CD4-positive, alpha-beta T cell treated with Interleukin-17A for 1 hour (primary cell): ENCODE measurements at regions not wholly inside any gene's neighbourhood (a gene's known extent, or its start where the extent isn't known, plus 50 kb on each side); places are given as distances from the start of the nearest gene placed in this dataset.
"Not testable (repeated sequence)": the region's sequence is repeated elsewhere in the genome, so short reads cannot be mapped to it uniquely, and the experiment has no call there.

Source experiments
- DNase-seq: peaks from one replicate; pipeline ENCODE4 v3.0.0-alpha.2; 2020

DNA sequence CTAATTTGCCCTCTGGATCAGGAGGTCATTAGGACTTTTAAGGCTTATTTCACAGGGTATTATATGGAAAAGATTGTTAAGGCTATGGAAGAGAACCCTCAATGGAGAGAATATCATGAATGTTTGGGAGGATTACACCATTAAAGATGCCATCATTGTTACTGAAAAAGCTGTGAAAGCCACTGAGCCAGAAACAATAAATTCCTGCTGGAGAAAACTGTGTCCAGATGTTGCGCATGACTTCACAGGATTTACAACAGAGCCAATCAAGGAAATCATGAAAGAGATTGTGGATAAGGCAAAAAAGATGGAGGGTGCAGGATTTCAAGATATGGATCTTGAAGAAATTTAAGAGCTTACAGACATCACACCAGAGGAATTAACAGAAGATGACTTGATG lies 798.3 kb upstream of the SLC35B3 start:
- no peak for DNase-seq

DNA sequence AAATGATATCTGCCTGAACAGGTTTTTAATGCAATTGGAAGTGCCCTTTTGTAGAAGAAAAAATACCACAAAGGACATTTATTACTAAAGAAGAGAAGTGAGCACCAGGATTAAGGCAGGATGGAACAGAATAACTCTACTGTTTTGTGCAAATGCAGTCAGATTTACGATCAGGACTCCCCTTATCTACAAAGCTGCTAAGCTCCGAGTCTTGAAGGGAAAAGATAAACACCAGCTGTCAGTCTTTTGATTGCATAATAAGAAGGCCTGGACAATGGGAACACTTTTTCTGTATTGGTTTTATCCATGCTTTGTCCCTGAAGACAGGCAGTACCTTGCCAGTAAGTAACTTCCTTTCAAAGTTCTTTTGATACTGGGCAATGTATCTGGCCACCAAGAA lies 797.9 kb upstream of the SLC35B3 start:
- no peak for DNase-seq

DNA sequence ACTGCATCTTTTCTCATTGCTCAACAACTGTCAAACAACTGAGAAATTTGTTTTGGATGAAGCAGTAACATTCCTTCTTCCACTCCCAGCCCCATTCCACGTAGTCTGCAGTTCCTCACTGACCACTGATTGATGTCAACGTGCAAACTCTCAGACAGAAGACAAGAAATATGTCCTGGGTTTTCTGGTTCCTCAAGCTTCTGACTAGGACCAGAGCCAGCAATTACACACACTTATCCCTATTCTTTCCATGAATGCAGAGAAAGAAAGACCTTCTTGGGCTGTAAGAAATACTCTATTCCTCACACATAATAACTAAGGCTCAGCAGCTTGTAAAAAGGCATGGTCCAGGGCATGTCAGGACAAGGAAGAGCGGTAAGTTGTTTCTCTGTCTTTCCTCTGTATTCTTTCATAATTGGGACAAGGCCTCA lies 790.1 kb upstream of the SLC35B3 start:
- DNase-seq, result no peak

DNA sequence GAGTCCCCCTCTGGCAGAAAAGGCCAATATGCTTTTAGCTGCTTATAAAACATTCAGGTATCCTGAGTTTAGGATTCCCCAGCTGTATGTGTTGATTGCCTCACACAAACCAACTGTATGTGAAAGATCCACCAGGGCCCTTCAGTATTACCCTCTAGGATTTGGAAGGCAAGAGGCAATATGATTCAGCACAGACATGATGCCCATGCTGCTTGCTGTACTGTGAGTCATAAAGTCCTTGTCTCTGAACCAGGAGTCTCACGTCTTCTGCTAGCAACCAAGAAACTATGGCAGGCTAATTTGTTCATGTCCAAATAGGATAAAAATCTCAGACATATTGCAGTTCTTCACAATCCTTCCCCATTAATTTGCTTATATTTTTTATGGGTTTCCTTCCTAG lies 789.2 kb upstream of the SLC35B3 start:
- DNase-seq, result no peak

DNA sequence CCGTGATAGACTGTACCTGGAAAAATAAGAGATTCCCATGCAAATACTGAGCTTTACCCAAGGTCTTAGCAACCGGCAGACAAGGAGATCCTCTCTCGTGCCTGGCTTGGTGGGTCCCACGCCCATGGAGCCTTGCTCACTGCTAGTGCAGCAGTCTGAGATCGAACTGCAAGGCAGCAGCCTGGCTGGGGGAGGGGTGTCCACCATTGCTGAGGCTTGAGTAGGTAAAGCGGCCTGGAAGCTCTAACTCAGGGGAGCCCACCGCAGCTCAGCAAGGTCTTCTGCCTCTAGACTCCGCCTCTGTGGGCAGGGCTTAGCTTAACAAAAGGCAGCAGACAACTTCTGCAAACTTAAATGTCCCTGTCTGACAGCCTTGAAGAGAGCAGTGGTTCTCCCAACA lies 778.4 kb upstream of the SLC35B3 start:
- DNase-seq, result not testable (repeated sequence)

DNA sequence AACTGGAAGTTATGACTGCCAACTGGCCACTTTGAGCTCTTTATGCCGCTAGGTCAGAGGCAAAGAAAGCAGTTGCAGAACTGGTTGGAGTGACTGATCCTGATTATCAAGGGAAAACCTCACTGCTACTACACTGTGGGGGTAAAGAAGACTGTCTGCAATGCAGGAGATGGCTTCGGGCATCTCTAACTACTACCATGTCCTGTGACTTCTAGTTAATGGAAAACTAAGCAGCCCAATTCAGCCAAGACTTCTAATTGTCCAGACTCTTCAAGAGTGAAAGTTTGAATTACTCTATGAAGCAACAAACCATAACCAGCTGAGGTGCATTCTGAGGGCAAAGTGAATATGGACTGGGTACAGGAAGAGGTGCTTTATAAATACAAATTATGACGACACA lies 773.6 kb upstream of the SLC35B3 start:
- DNase-seq, result no peak

DNA sequence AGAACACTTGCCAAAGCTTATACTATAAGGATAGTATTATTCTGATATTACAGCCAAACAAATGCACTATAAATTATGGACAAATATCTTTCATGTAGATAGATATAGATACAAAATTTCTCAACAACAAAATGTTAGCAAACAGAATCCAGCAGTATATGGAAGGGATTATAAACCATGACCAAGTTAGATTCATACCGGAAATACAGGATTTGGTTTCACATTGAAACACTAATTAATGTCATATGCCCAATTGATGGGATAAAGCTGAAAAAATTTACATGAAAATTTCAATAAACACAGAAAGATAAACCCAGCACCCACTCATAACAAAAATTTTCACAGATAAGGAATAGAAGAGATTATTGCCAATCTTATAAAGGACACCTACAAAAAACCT lies 770.3 kb upstream of the SLC35B3 start:
- no peak for DNase-seq

DNA sequence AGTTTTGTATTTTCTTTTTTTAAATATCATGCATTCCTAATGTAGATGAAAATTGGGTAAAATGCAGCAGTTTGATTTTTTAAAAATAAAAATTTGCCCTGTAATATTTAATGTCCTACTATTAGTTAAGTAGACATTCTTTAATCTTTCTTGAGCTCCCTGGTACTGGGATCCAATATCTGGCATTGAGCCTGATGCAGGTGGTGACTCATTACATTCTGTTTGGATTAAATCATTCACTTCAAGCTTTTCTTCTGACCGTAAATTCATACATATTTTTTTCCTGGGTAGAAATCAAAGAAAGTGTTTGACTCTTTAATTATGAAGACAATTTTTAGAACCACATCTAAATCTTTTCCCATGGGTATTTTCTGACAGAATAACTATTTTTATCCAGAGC lies 768.8 kb upstream of the SLC35B3 start:
- no peak for DNase-seq

DNA sequence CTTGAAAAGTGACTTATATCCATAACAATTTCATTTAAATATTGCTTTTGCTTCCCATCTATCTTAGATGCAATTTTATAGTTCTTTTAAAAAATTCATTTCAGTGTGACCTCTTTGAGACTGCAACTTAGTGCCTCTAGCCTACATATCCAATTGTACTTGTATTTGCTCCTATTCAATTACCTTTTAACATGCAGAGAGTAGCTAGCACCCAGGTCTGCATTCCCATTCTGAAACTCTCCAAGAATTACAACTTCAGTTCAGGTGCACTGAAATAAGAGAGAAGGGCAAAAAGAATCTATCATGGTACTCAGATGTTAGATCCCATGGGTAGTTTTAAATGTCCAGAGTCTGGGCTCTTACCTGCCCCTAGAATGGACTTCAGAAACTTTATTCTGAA lies 765.4 kb upstream of the SLC35B3 start:
- DNase-seq, result no peak

DNA sequence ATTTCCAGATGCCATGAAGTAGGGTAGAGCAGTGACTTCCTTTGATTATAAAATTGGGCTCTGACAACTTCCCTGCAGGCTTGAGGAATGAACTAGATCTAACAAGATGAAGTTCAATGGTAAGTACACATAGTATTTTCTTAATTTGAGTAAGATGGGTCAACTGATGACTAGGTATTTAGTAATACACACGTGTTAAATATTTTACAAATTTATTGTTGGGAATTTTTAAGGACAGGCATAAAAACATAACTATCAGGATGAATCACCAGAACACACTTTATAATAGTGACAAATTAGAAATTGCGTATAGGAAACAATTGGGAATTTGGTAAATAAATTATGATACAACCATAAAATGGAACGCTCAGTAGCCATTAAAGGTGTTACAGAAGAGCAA lies 762.4 kb upstream of the SLC35B3 start:
- no peak for DNase-seq

DNA sequence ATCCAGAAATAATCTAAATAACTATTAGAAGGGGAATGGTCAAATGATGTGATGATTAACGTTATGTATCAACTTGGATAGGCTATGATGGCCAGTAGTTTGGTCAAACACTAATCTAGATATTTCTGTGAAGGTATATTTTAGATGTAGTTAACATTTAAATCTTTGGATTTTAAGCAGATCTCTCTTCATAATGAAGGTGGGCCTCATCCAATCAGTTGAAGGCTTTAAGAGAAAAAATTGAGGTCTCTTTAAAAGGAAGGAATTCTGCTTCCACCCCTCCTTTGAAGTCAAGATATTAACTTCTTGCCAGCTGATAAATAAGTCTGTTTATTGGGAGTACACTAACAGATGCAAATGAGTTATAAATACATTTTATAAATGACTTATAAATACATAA lies 760.0 kb upstream of the SLC35B3 start:
- no peak for DNase-seq

DNA sequence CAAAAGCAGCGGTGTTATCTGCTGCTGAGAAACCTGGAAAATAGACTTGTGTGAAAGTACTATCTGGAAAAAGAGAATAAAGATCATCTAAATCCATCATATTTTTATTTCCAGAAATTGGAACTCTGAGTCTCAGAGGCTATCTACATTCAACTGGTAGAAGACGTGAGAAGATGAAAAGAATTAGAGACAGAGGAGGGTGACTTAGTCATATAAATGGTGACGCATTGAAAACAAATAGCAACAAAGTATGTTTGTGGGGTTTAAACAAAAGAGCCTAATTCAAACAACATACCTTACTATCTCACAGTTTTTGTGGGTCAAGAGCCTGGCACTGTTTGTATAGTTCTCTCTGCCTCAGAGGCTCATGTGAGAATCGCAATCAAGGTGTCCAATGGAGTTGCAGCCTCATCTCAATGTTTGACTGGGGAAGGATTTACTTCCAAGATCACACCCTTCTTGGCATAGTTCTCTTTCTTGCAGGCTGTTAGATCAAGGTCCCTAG lies 757.1 kb upstream of the SLC35B3 start:
- DNase-seq, result no peak

DNA sequence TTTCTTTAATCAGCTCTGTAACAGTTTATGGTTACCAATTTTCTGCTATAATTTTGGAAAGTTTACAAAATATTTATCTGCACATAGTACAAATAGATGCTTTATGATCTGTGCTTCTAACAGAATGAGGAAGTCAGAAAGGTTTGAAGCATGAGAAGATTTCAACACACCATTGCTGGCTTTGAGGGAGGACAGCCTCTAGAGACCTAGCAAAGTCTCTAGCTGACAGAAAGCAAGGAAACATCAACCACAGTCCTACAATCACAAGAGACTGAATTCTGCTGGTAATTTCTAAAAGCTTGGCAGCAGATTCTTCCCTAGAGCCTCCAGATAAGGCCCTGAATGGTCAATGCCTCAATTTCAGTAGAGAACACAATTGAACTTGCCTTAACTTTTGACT lies 750.8 kb upstream of the SLC35B3 start:
- no peak for DNase-seq

DNA sequence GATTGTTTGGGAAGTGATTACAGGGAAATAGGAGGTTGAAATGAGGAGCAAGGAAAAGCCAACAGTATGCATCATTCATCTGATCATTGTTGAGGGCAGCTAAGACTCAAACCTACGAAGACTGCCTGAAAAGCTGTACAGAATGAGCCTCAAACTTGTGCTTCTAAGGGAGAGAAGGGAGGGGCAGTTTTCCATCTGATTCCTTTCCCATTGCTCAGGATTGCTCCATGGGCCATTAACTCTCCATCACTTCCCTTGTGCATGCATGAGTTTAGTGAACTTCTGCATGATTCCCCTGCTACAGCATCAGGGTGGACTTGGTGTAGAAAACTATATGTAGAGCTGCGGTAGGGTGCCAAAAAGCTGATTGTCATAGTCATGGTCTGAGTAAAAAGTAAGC lies 742.7 kb upstream of the SLC35B3 start:
- DNase-seq, result no peak

DNA sequence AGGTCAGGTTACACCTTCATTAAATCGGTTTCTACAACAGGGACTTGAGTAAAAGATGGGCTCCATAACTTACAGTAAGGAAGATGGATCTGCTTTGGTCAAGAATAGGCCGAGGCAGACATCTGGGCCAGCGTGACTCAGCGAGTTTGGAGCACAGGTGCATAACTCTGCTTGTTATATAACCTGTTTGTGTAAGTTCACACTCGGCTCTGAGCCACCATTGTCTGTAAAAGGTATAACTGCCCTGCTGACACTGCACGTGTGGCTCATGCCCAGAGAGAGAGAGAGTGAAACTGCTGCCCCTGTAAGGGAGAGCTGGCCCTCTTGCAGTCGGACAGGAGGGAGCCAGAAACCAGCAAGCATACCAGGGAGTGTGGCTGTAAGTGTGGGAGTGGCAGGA lies 737.9 kb upstream of the SLC35B3 start:
- DNase-seq, result no peak

DNA sequence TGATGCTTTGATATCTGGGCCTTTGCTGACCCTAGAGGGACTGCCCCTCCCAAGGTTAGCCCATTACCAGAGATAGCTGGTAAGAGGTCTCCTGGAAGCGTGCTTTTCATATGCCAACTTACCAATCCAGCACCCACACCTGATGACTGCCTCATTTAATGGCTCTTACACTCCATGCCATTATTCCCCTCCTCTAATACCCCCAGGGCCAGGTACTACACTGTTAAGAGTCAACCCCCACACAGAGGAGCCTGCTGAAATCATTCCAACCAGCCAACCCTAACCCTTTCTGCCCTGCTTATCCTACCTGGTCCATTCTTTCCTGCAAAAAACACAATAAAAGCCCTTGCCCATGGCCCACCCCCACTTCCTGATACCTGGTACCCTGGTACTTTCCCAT lies 736.8 kb upstream of the SLC35B3 start:
- no peak for DNase-seq

DNA sequence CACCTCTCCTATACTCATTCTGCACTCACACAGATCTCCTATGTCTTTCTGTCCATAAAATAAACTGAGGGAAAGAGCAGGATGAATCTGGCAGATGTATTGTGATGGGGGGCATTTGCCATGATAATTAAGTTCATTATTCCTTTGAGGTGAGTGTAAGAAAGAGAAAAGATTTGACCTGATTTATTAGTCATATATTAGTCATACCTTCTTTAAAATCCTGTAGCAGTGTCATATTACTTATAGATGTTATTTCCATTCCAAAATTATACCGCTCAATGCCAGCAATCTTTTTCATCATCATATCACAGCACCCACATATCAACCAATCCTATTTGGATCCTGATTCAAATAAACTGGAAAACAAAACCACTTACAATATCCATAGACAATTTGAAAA lies 733.3 kb upstream of the SLC35B3 start:
- DNase-seq, result no peak

DNA sequence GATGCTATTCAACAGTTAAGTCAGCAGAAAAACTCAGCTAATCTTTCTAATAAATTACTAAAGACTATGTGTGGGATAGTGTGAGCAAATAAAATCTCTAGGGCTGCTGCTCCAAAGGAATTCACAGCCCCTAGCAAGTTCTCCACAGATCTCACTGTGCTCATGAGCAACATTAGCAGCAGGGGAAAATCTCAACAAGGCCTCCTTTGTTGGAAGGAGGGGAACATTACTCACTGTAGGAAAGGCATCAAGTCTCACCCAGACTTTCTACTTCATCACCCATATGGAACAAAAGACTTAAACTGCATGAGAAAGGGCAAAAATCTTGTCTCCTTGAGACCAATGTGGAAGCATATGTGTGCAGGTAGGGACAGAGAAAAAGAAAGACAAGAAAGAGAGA lies 726.4 kb upstream of the SLC35B3 start:
- no peak for DNase-seq

DNA sequence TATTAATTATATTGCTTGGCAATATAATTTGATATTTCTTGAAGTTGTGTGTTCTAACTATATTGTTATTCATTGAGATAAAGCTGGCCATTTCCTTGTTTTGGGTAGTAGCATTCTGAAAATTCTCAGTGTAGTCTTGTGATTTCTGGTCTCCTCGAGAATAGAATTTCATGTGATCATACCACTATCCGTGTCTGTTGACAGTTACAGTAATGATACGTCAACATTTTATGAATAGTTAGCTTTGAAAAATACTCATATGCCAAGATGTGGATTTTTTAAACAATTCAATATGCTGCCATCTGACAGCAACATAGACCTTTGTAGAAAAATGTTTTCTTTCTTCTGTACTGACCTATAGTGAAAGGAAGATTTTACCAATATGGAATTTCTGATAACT lies 723.7 kb upstream of the SLC35B3 start:
- DNase-seq, result no peak

DNA sequence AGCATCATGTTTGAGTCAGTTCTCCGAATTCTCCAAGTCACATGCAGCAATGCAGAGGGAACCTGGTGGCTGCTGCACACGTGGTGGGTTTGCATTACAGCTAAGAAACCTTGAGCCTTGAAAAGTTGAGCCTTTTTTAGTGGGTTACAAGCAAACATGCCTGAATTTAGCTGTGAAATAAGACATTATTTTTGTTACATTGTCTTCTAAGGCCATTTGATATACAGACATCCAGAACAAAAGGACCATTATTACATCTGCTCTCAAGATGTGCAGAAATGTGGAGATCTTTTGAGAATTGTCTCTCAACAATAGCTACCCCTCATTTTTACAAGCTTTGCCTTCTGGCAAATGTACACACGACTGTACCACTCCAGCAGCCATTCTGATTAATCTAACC lies 720.5 kb upstream of the SLC35B3 start:
- DNase-seq, result no peak

DNA sequence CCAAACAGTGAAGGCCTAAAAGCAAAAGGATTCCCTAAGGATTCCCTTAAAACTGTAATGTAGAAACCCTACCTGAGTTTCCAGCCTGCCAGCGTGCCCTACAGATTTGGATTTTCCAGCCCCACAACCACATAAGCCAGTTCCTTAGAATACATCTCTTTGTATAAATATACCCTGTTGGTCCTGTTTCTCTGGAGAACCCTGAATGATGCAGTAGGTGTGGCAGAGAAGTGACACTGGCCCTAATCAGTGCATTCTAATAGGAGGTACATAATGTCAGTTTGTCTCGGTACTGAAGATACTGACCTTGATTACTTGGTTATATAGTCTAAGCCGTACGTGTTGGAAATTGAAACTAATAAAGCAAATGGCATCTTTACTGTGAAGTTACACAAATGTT lies 707.8 kb upstream of the SLC35B3 start:
- DNase-seq, result no peak

DNA sequence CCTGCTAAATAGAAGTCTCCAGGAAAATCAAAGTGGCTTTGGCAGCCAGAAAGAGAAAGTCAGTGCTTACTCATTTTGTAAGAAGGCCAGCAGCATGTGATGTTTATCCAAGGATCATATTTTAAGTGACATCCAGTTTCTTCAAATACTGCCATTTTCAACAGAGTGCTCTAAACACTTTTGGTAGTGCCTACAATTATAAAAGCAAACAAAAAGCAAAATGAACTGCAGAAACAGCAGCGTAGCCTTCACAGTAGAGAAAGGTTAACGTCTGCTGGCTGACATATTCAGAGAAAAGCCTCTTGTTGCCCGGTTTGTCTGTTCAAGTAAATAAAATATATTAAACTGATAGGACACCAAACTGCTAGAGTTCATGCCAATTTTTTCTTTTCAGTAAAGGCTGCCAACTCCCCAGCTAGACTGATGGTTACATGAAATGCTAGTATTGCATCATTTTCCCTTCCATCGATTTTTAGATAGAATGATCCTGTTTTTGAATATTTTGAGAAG lies 705.7 kb upstream of the SLC35B3 start:
- no peak for DNase-seq

DNA sequence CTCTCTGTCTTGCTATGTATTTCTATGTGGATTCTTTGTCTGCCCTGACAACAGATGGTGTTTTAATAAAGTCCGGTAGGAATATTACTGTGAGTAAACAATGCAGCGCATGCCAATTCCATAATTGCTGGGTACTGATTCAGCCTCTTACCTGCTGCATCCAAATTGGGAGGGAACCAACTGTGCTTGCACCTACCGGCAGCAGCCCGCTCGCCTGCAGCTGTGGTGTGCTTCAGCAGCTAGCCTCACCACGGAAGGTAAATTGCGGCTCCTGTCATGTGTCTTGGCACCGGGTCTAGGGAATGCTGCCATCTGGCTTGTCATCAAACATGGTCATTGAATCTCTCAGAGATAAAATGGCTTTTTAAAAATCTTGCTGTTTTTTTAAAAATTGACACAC lies 704.8 kb upstream of the SLC35B3 start:
- no peak for DNase-seq

DNA sequence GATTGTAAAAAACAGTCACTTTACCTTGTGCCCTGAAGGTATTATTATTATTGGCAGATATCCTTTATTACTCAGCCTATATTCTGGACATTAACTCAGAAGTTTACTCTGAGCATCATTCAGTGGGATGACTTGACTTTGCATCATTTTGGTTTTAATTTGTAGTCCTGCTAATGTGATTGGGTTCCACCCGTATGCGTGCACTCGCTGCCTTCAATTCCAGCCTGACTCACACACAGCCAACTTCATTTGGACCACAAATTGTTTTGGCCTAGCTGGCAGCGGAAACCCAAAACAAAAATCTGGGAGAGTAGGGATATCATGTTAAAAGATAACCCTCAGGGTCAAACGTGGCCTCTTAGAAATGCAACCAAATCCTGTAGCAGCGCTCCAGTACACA lies 704.4 kb upstream of the SLC35B3 start:
- no peak for DNase-seq

DNA sequence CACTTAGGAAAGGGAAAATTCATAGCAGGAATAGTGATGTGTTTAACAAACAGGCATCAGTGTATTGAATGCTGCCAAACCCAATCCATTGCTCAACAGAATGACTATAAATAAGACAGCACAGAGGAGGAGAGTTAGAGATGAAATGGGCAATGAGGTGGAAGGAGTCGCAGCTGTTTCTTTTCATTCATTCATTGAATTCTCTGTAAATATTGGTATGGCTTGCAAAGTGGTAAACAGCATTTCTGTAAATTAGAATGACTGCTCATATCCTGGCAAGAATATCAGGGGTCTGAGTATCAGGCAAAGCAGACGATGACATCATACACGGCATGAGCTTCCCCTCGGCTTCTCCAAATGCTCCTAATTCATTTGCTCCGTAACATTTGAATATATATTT lies 703.6 kb upstream of the SLC35B3 start:
- DNase-seq, result no peak
